Keratinocyte (primary cell): ENCODE measurements at regions not wholly inside any gene's neighbourhood (a gene's known extent, or its start where the extent isn't known, plus 50 kb on each side); places are given as distances from the start of the nearest gene placed in this dataset.

Experiments used
- DNase-seq: peaks from one replicate; pipeline ENCODE4 v3.0.0-alpha.2; 2011; ENCODE audit warnings: low read depth, missing footprints, low spot score
- FAIRE-seq: peaks from 2 replicates; lab custom pipeline; 2011; peaks lifted over from hg19 to GRCh38; lab: Jason Lieb, UNC
- H2AFZ ChIP-seq: 2 replicates; pipeline ENCODE4 v1.6.0; 2012; ENCODE audit warnings: low read length, control low read depth, inconsistent platforms; ENCODE audit not compliant: control insufficient read depth
- H3K27ac ChIP-seq: 2 replicates; pipeline ENCODE4 v1.5.1; 2011; ENCODE audit warnings: low read length; ENCODE audit not compliant: control insufficient read depth, insufficient read depth
- H3K27me3 ChIP-seq: 3 replicates; pipeline ENCODE4 v1.6.0; 2011; ENCODE audit warnings: low read length; ENCODE audit not compliant: control insufficient read depth, insufficient read depth; ENCODE audit errors: extremely low read depth
- H3K36me3 ChIP-seq, 2 experiments: 2 replicates in 1 of 2; 3 replicates in 1 of 2; pipeline ENCODE4 v1.5.1; 2011; ENCODE audit warnings: low read length in 2 of 2, mild to moderate bottlenecking in 1 of 2; ENCODE audit not compliant: control insufficient read depth in 2 of 2, insufficient read depth in 2 of 2; ENCODE audit errors: extremely low read depth in 1 of 2
- H3K4me1 ChIP-seq: 3 replicates; pipeline ENCODE4 v1.5.1; 2011; ENCODE audit warnings: low read length; ENCODE audit not compliant: control insufficient read depth, insufficient read depth; ENCODE audit errors: extremely low read depth
- H3K4me2 ChIP-seq: 3 replicates; pipeline ENCODE4 v1.6.0; 2011; ENCODE audit warnings: low read depth, low read length; ENCODE audit not compliant: control insufficient read depth, insufficient read depth; ENCODE audit errors: extremely low read depth
- H3K4me3 ChIP-seq, 3 experiments: fragments of 200-600 bp in 1 of 3; sonication (generic) in 1 of 3; 2 replicates in 2 of 3; 3 replicates in 1 of 3; pipeline ENCODE4 v1.5.1; 2011 to 2016; ENCODE audit warnings: low read length in 3 of 3, mild to moderate bottlenecking in 3 of 3, control low read depth in 2 of 3, inconsistent platforms in 1 of 3, low read depth in 1 of 3, mixed read lengths in 1 of 3, mixed run types in 1 of 3, moderate library complexity in 1 of 3; ENCODE audit not compliant: control insufficient read depth in 2 of 3, insufficient read depth in 2 of 3; ENCODE audit errors: extremely low read depth in 1 of 3
- H3K79me2 ChIP-seq: 2 replicates; pipeline ENCODE4 v1.6.0; 2012; ENCODE audit warnings: low read length; ENCODE audit not compliant: control insufficient read depth, insufficient read depth
- H3K9ac ChIP-seq: 3 replicates; pipeline ENCODE4 v1.6.0; 2011; ENCODE audit warnings: low read length; ENCODE audit not compliant: control insufficient read depth, insufficient read depth; ENCODE audit errors: extremely low read depth
- H3K9me1 ChIP-seq: 3 replicates; pipeline ENCODE4 v1.6.0; 2011; ENCODE audit warnings: low read length; ENCODE audit not compliant: control insufficient read depth, insufficient read depth; ENCODE audit errors: extremely low read depth
- H3K9me3 ChIP-seq: 2 replicates; pipeline ENCODE4 v1.5.1; 2012; ENCODE audit warnings: low read depth, low read length; ENCODE audit not compliant: control insufficient read depth
- H4K20me1 ChIP-seq: 3 replicates; pipeline ENCODE4 v1.6.0; 2011; ENCODE audit warnings: low read length; ENCODE audit not compliant: control insufficient read depth, insufficient read depth; ENCODE audit errors: extremely low read depth
- CTCF ChIP-seq, 3 experiments: IDR thresholded peaks in 1 of 3; conservative IDR thresholded peaks in 1 of 3; optimal IDR thresholded peaks in 1 of 3; 2 replicates in 2 of 3; 3 replicates in 1 of 3; pipeline versions ENCODE3 to v1.5.1; 2011; ENCODE audit warnings: low read length in 3 of 3, mild to moderate bottlenecking in 3 of 3, moderate library complexity in 2 of 3, control low read depth in 1 of 3, inconsistent platforms in 1 of 3; ENCODE audit not compliant: insufficient read depth in 2 of 3; ENCODE audit errors: extremely low read depth in 1 of 3
- EZH2 ChIP-seq: IDR thresholded peaks from one replicate; pipeline ENCODE4 v1.6.1; 2012; ENCODE audit warnings: inconsistent platforms, mild to moderate bottlenecking, low read length, moderate library complexity
- dilution Hi-C: fragments of 300-500 bp; cut with MboI; formaldehyde crosslinking; loops from one replicate; pipeline ENCODE4 v1.7.0; 2020; ENCODE audit warnings: low sequenced_read_pairs; ENCODE audit not compliant: extremely low pct_ligation_motif_present

GRCh38 chr14:35921745-35922144 lies 95.6 kb downstream of the BRMS1L start:
- Histone ChIP-seq H3K9ac (no peak overlapping the region), H3K36me3 (no peaks in the 10 kb centered on the region), H3K9me1 (no peaks in the 10 kb centered on the region), H3K9me3 (no peaks in the 10 kb centered on the region), H3K4me3 (no peak overlapping the region), H3K4me1 (no peaks in the 10 kb centered on the region), H4K20me1 (no peaks in the 10 kb centered on the region), H3K27ac (no peak overlapping the region), H3K79me2 (no peaks in the 10 kb centered on the region), H2AFZ (no peak overlapping the region), H3K4me2 (no peak overlapping the region), H3K27me3 (peaks cover 4% of the 10 kb centered on the region)
- DNase-seq, result no peak
- FAIRE-seq, result no peak
- dilution Hi-C loops, result no loop called here
- TF ChIP-seq CTCF (optimal IDR thresholded peaks at IDR 0.05 in 1 of 3, IDR thresholded peaks at IDR 0.05 in 1 of 3, conservative IDR thresholded peaks at IDR 0.05 in 1 of 3; ENCODE audit: extremely low read depth in 1 of 3, insufficient read depth in 2 of 3, low read length in 3 of 3) (no peak), EZH2 (no peak)
